Nephron (organoid): ENCODE measurements at regions not wholly inside any gene's neighbourhood (a gene's known extent, or its start where the extent isn't known, plus 50 kb on each side); places are given as distances from the start of the nearest gene placed in this dataset.

Source experiments
- H3K27ac Mint-ChIP-seq, 3 experiments: 2 replicates each; pipeline ENCODE4 v1.8.0; 2020; ENCODE audit warnings: mixed read lengths in 3 of 3, mild to moderate bottlenecking in 2 of 3, moderate library complexity in 1 of 3
- H3K27me3 Mint-ChIP-seq: 2 replicates; pipeline ENCODE4 v1.8.0; 2021; ENCODE audit warnings: low read depth, mild to moderate bottlenecking, moderate library complexity, mixed read lengths
- H3K36me3 Mint-ChIP-seq: 2 replicates; pipeline ENCODE4 v1.8.0; 2020; ENCODE audit warnings: low read depth, mixed read lengths
- H3K4me1 Mint-ChIP-seq: 2 replicates; pipeline ENCODE4 v1.8.0; 2020; ENCODE audit warnings: mixed read lengths
- H3K4me3 Mint-ChIP-seq, 3 experiments: 2 replicates each; pipeline ENCODE4 v1.8.0; 2020; ENCODE audit warnings: mild to moderate bottlenecking in 3 of 3, mixed read lengths in 3 of 3, moderate library complexity in 2 of 3
- H3K9me3 Mint-ChIP-seq: 2 replicates; pipeline ENCODE4 v1.8.0; 2020; ENCODE audit warnings: mixed read lengths
- TF ChIP-seq, protein P1 (sequence below), 3 experiments: fragments of 200-600 bp; sonication (generic); IDR thresholded peaks; one replicate each; pipeline ENCODE4 v1.5.0; 2021; ENCODE audit warnings: antibody characterized with exemption in 3 of 3; ENCODE audit not compliant: unreplicated experiment in 3 of 3

DNA sequence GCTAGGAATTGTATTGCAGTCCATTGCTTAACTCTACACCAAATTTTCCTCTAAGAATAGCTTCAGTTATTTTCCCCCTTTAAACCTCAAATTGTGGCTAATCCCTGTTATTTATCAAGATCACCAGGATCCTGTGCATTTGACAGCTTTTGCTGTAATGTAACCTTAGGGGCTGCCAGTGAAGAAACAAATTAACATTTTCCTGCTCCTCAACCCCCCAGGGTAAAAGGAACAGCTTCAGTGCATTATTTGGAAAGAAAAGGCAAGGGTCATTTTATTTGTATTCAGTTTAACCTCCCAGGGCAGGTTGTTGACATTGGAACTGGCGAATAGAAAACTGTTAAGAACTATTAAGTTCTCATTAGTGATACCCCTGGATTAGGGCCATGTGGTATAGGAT lies 57.0 kb downstream of the PCDH20 start:
- no peaks in the 10 kb centered on the region for H3K27me3 Mint-ChIP-seq
- no peak overlapping the region for H3K27ac Mint-ChIP-seq
- no peak overlapping the region for H3K4me3 Mint-ChIP-seq
- H3K4me1 Mint-ChIP-seq, result no peaks in the 10 kb centered on the region
- H3K9me3 Mint-ChIP-seq, result peaks cover 6% of the 10 kb centered on the region
- TF ChIP-seq, protein P1, sequence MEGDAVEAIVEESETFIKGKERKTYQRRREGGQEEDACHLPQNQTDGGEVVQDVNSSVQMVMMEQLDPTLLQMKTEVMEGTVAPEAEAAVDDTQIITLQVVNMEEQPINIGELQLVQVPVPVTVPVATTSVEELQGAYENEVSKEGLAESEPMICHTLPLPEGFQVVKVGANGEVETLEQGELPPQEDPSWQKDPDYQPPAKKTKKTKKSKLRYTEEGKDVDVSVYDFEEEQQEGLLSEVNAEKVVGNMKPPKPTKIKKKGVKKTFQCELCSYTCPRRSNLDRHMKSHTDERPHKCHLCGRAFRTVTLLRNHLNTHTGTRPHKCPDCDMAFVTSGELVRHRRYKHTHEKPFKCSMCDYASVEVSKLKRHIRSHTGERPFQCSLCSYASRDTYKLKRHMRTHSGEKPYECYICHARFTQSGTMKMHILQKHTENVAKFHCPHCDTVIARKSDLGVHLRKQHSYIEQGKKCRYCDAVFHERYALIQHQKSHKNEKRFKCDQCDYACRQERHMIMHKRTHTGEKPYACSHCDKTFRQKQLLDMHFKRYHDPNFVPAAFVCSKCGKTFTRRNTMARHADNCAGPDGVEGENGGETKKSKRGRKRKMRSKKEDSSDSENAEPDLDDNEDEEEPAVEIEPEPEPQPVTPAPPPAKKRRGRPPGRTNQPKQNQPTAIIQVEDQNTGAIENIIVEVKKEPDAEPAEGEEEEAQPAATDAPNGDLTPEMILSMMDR (IDR thresholded peaks at IDR 0.05; ENCODE audit: unreplicated experiment in 3 of 3), result no peak
- H3K36me3 Mint-ChIP-seq, result no peaks in the 10 kb centered on the region

DNA sequence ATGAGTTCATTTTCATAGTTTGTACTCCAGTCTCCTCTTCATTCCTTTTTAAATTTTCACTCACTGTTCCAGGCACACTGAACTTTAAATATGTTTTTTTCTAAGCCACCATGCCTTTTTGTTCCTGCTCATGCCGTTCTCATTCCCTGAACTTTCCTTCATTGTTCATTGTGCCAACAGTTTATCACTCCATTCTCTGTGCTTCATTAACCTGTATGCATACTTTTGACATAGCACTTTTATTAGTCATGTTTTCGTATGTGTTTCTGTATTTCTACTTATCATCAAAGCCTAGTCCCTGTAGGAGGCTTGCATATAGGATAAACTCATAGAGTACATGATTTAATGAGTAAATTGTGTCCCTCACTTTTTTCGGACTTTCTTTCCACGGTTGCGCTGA lies 65.3 kb downstream of the PCDH20 start:
- TF ChIP-seq, protein P1 (IDR thresholded peaks at IDR 0.05; ENCODE audit: unreplicated experiment in 3 of 3), result no peak
- H3K27me3 Mint-ChIP-seq, result no peaks in the 10 kb centered on the region

DNA sequence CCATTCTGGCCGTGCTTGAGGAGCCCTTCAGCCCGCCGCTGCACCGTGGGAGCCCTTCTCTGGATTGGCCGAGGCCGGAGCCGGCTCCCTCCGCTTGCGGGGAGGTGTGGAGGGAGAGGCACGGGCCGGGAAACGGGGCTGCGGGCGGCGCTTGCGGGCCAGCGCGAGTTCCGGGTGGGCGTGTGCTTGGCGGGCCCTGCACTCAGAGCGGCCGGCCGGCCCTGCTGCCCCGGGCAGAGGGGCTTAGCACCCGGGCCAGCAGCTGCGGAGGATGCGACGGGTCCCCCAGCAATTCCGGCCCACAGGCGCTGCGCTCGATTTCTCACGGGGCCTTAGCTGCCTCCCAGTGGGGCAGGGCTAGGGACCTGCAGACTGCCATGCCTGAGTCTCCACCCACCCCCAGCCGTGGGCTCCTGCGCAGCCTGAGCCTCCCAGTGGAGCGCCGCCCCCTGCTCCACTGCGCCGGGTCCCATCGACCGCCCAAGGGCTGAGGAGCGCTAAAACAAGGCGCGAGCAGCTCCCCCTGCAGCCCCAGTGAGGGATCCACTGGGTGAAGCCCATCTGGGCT lies 76.5 kb downstream of the PCDH20 start:
- no peaks in the 10 kb centered on the region for H3K4me1 Mint-ChIP-seq
- H3K4me3 Mint-ChIP-seq, result no peak overlapping the region
- H3K9me3 Mint-ChIP-seq, result no peaks in the 10 kb centered on the region
- no peaks in the 10 kb centered on the region for H3K36me3 Mint-ChIP-seq
- H3K27ac Mint-ChIP-seq, result no peak overlapping the region
- peaks cover 5% of the 10 kb centered on the region for H3K27me3 Mint-ChIP-seq
- TF ChIP-seq, protein P1 (IDR thresholded peaks at IDR 0.05; ENCODE audit: unreplicated experiment in 3 of 3), result no peak

More for the DNA sequence above, 65.3 kb downstream of the PCDH20 start:
- Mint-ChIP-seq H3K27ac (no peak overlapping the region), H3K9me3 (no peaks in the 10 kb centered on the region), H3K4me3 (no peak overlapping the region), H3K36me3 (no peaks in the 10 kb centered on the region), H3K4me1 (no peaks in the 10 kb centered on the region)

DNA sequence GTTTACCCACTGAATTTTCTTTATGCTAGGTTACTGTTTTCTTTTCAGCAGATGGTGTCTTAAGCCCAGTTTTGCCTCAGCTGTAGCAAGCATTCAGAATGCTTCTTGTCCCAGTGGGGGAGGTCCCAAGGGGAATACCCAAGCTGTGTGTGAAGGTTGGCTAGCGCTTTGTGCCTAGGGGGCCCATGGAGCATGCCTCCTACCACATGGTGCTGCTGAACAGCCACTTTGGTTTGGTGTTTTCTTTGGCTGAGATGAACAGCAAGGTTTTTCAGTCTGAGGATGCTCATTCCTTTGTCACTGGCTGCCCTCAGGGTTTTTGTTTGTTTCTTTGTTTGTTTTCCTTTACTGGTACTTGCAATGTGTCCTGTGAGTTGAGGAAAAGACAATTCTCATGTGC lies 99.0 kb downstream of the PCDH20 start:
- H3K9me3 Mint-ChIP-seq, result peaks cover 9% of the 10 kb centered on the region
- TF ChIP-seq, protein P1 (IDR thresholded peaks at IDR 0.05; ENCODE audit: unreplicated experiment in 3 of 3), result no peak
- no peaks in the 10 kb centered on the region for H3K27me3 Mint-ChIP-seq
- H3K36me3 Mint-ChIP-seq, result no peaks in the 10 kb centered on the region
- no peaks in the 10 kb centered on the region for H3K4me1 Mint-ChIP-seq
- no peak overlapping the region for H3K4me3 Mint-ChIP-seq
- H3K27ac Mint-ChIP-seq, result no peak overlapping the region

DNA sequence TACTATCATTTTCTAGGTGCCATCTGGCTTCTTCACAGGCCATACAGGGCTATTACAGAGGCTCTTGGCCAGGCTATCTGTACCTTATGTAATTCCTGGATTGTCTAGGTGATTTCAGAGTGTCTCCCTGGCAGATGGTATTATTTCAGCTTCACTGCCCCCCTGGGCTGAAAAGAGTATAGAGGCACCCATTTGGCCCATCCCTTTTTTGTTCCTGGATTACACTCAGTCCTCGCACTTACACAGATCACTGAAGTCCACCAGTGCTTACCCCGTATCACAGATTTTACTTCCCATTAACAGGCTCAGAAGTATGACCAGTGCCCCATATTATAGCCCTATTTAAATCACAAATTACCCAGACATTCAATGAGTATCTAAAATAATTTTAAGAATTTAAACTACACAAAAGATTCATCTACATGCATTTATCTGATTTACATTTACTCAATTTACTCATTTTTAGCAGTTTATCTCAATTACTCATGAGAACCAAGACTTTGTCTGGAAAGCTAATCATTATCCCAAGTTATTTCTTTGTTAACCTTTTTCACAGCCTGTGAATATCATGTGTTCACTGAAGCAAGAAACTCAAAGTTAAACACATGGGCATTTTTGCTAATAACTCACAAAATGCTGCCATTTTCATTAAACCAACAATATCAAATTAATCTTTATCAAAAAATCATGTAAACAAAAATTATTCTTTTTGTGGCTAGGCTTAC lies 121.0 kb downstream of the PCDH20 start:
- no peaks in the 10 kb centered on the region for H3K27me3 Mint-ChIP-seq

More for the DNA sequence above, 121.0 kb downstream of the PCDH20 start:
- no peaks in the 10 kb centered on the region for H3K36me3 Mint-ChIP-seq
- TF ChIP-seq, protein P1 (IDR thresholded peaks at IDR 0.05; ENCODE audit: unreplicated experiment in 3 of 3), result no peak
- H3K9me3 Mint-ChIP-seq, result no peaks in the 10 kb centered on the region
- H3K4me1 Mint-ChIP-seq, result no peaks in the 10 kb centered on the region
- H3K27ac Mint-ChIP-seq, result peak overlapping the region; percentile 77 to 96 (median 91)
- H3K4me3 Mint-ChIP-seq, result no peak overlapping the region
